ENCODE measurements at regions not wholly inside any gene's neighbourhood (a gene's known extent, or its start where the extent isn't known, plus 50 kb on each side); places are given as distances from the start of the nearest gene placed in this dataset.

DNA sequence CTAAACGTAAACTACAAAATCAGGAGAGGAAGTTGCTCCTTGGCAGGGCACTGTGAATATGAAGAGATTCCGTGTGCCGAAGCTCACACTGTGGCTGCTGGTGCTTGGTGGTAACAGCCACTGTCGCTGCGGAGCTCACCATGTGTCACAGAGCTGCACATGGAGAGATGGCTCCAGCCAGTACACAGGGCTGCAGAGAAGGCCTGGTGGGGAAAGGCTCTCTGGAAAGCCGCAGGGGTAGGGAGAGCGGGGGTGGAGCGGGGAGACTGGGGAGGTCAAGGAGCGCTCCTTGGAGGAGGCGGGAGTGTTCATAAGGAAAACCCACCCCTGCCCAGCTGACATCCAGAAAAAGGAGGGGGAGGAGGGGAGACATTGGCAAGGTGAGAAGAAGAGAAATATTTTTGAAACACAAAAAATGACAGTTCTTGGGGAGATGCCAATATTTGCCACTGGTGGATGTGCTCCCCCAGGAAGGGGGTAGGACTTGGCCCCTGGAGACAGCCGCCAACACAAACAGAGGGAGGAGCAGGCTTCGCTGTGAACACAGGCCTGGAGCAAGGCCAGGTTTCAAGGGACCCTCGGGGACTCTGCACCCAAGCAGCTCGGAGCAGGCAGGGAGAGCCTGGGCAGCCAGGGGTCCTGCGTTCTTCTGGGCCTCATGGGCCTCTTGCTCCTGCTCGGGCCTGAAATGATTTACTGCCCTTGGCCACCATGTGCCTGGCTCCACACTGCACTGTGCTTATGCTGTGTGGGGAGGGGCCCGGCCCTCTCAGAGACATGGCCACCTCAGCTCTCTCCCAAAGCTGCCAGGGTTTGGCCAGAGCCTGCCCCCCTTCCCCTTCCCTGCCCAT lies 102.6 kb upstream of the GLI2 start:
- Histone ChIP-seq H3K27ac (no peak overlapping the region), H3K4me3 (no peak overlapping the region), H3K36me3 (no peaks in the 10 kb centered on the region), H3K4me1 (no peaks in the 10 kb centered on the region), H3K9me3 (no peaks in the 10 kb centered on the region), H3K27me3 (no peaks in the 10 kb centered on the region)
- TF ChIP-seq, protein P1, sequence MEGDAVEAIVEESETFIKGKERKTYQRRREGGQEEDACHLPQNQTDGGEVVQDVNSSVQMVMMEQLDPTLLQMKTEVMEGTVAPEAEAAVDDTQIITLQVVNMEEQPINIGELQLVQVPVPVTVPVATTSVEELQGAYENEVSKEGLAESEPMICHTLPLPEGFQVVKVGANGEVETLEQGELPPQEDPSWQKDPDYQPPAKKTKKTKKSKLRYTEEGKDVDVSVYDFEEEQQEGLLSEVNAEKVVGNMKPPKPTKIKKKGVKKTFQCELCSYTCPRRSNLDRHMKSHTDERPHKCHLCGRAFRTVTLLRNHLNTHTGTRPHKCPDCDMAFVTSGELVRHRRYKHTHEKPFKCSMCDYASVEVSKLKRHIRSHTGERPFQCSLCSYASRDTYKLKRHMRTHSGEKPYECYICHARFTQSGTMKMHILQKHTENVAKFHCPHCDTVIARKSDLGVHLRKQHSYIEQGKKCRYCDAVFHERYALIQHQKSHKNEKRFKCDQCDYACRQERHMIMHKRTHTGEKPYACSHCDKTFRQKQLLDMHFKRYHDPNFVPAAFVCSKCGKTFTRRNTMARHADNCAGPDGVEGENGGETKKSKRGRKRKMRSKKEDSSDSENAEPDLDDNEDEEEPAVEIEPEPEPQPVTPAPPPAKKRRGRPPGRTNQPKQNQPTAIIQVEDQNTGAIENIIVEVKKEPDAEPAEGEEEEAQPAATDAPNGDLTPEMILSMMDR (IDR thresholded peaks at IDR 0.05): no peak
- no peak for TF ChIP-seq POLR2A (IDR thresholded peaks at IDR 0.05)
- TF ChIP-seq POLR2AphosphoS5 (IDR thresholded peaks at IDR 0.05; ENCODE audit: insufficient read depth in 1 of 2, low read depth in 1 of 2): no peak
- DNase-seq (ENCODE audit: extremely low spot score in 2 of 2): no peak
- intact Hi-C loops (cut with DNase I): no loop called here

DNA sequence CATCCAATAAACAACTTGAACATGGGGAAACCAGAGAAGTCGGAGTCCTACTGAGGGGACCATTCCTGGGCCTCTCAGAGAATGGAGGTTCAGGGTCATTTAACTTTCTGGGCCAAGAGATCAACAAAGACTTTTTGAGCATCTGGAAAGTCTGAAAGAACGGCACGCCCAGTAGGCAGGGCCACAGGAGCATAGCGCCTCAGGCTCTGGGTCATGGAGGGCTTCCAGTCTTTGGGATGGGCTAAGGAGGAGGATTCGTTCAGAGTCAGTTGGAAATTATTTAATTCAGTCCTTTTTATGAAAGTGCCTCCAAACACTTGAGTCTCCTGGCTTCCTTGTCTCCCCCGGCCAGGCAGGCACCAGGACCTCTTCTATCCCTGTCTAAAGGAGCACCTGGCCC lies 101.1 kb upstream of the GLI2 start:
- Histone ChIP-seq H3K36me3 (no peaks in the 10 kb centered on the region), H3K4me1 (no peaks in the 10 kb centered on the region), H3K27ac (no peak overlapping the region), H3K27me3 (no peaks in the 10 kb centered on the region), H3K9me3 (no peaks in the 10 kb centered on the region), H3K4me3 (no peak overlapping the region)
- no peak for DNase-seq (ENCODE audit: extremely low spot score in 2 of 2)
- intact Hi-C loops (cut with DNase I): no loop called here
- TF ChIP-seq, protein P1 (IDR thresholded peaks at IDR 0.05): no peak
- TF ChIP-seq POLR2A (IDR thresholded peaks at IDR 0.05) (no peak), POLR2AphosphoS5 (IDR thresholded peaks at IDR 0.05; ENCODE audit: insufficient read depth in 1 of 2, low read depth in 1 of 2) (no peak)

DNA sequence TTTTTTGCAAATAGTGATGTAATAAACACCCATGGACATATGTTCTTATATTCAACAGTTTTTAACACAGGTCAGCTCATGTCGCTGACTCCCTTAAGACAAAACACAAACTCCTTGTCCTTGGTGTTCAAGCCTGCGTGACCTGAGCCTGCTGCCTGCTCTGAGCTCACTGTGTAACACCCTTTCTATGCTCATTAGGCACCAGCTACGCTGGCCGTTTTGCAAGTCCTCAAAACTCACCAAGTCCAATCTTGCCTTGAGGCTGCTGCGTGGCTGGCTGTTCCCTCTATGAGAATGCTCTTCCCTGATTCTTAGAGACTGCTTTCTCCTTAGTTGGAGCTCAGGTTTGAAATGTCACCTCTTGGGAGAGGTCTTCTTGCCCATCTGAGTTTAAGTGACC lies 100.5 kb upstream of the GLI2 start:
- Histone ChIP-seq H3K27me3 (no peaks in the 10 kb centered on the region), H3K9me3 (no peaks in the 10 kb centered on the region), H3K4me1 (no peaks in the 10 kb centered on the region), H3K36me3 (no peaks in the 10 kb centered on the region), H3K4me3 (no peak overlapping the region), H3K27ac (no peak overlapping the region)
- intact Hi-C loops (cut with DNase I): no loop called here
- no peak for TF ChIP-seq POLR2A (IDR thresholded peaks at IDR 0.05)
- TF ChIP-seq, protein P1 (IDR thresholded peaks at IDR 0.05): no peak
- TF ChIP-seq POLR2AphosphoS5 (IDR thresholded peaks at IDR 0.05; ENCODE audit: insufficient read depth in 1 of 2, low read depth in 1 of 2): no peak
- no peak for DNase-seq (ENCODE audit: extremely low spot score in 2 of 2)

DNA sequence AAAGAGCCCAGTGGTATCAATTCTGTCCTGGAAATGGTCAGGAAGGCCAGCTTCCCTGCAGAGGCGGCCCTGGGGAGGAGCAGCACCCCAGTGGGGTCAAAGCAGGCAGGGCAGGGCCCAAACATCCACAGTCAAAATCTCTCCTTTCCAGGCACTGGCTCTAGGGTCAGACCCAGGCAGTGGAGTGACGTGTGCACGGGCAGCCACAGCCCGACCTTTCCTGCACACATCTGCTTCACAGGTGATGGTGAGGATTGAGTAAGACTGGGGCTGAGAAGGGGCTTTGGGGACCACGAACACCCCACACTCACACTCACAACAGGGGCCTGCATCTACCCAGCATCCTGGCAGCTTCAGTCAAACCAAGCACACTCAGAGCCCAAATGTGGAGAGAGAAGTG lies 97.8 kb upstream of the GLI2 start:
- H3K27me3 ChIP-seq: no peaks in the 10 kb centered on the region
- no peak for TF ChIP-seq POLR2AphosphoS5 (IDR thresholded peaks at IDR 0.05; ENCODE audit: insufficient read depth in 1 of 2, low read depth in 1 of 2)
- no peak for TF ChIP-seq POLR2A (IDR thresholded peaks at IDR 0.05)
- TF ChIP-seq, protein P1 (IDR thresholded peaks at IDR 0.05): no peak
- intact Hi-C loops (cut with DNase I): no loop called here
- DNase-seq (ENCODE audit: extremely low spot score in 2 of 2): no peak
- H3K4me1 ChIP-seq: no peaks in the 10 kb centered on the region
- no peak overlapping the region for H3K4me3 ChIP-seq
- H3K36me3 ChIP-seq: no peaks in the 10 kb centered on the region
- H3K9me3 ChIP-seq: no peaks in the 10 kb centered on the region
- H3K27ac ChIP-seq: no peak overlapping the region

DNA sequence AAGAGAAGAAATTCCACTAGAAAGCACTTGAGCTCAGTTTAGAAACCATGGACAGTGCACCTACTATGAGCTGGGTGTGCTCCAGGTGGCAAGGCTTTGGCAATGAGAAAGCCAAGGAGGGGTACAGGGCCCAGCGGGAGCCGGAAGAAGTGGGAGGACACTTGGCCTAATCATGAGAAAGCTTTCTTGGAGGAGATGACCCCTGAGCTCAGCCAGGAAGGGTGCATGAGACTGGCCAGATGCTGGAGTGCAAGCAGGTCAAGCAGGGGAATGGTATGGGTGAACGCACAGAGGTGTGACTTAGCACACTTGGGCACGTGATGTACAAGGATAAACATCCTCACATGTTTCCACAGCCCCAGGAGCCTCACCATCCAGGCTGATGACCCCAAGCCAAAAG lies 97.2 kb upstream of the GLI2 start:
- no peak for DNase-seq (ENCODE audit: extremely low spot score in 2 of 2)
- no peaks in the 10 kb centered on the region for H3K27me3 ChIP-seq
- H3K4me3 ChIP-seq: no peak overlapping the region
- TF ChIP-seq POLR2AphosphoS5 (IDR thresholded peaks at IDR 0.05; ENCODE audit: insufficient read depth in 1 of 2, low read depth in 1 of 2): no peak
- TF ChIP-seq POLR2A (IDR thresholded peaks at IDR 0.05): no peak
- TF ChIP-seq, protein P1 (IDR thresholded peaks at IDR 0.05): no peak
- H3K36me3 ChIP-seq: no peaks in the 10 kb centered on the region
- H3K9me3 ChIP-seq: no peaks in the 10 kb centered on the region
- no peaks in the 10 kb centered on the region for H3K4me1 ChIP-seq
- intact Hi-C loops (cut with DNase I): no loop called here
- H3K27ac ChIP-seq: no peak overlapping the region

Data from vagina (tissue), 2 donors.